KOPT-K1 (cell line): ENCODE measurements at regions not wholly inside any gene's neighbourhood (a gene's known extent, or its start where the extent isn't known, plus 50 kb on each side); places are given as distances from the start of the nearest gene placed in this dataset.

Experiments
- H3K27ac ChIP-seq: fragments of 200-600 bp; sonication (generic); 2 replicates; pipeline ENCODE4 v1.5.1; 2016; ENCODE audit warnings: antibody characterized with exemption, mild to moderate bottlenecking, low read depth, low read length; ENCODE audit not compliant: poor library complexity, severe bottlenecking
- H3K36me3 ChIP-seq: fragments of 200-600 bp; sonication (generic); 2 replicates; pipeline ENCODE4 v1.5.1; 2017; ENCODE audit warnings: antibody characterized with exemption, mild to moderate bottlenecking, low read length, moderate library complexity; ENCODE audit not compliant: insufficient read depth
- H3K9me3 ChIP-seq: fragments of 200-600 bp; sonication (generic); 2 replicates; pipeline ENCODE4 v1.5.1; 2017; ENCODE audit warnings: antibody characterized with exemption, low read length, mild to moderate bottlenecking; ENCODE audit not compliant: insufficient read depth, poor library complexity, severe bottlenecking

- H3K36me3 ChIP-seq, result no peaks in the 10 kb centered on the region
- H3K9me3 ChIP-seq, result no peaks in the 10 kb centered on the region
- H3K27ac ChIP-seq, result no peak overlapping the region
These were observed 211.8 kb upstream of the RND3 start for GRCh38 chr2:150699218-150699617.

GRCh38 chr2:150698016-150698661, 210.7 kb upstream of the RND3 start:
- no peak overlapping the region for H3K27ac ChIP-seq
- H3K9me3 ChIP-seq, result no peaks in the 10 kb centered on the region
- no peaks in the 10 kb centered on the region for H3K36me3 ChIP-seq

- H3K9me3 ChIP-seq, result no peaks in the 10 kb centered on the region
- H3K36me3 ChIP-seq, result no peaks in the 10 kb centered on the region
- no peak overlapping the region for H3K27ac ChIP-seq
These were observed 210.1 kb upstream of the RND3 start for GRCh38 chr2:150697596-150697995.

- H3K27ac ChIP-seq, result no peak overlapping the region
- no peaks in the 10 kb centered on the region for H3K36me3 ChIP-seq
- H3K9me3 ChIP-seq, result no peaks in the 10 kb centered on the region
These were observed 208.1 kb upstream of the RND3 start for GRCh38 chr2:150695451-150696135.

GRCh38 chr2:150693556-150693955, 206.1 kb upstream of the RND3 start:
- Histone ChIP-seq H3K9me3 (no peaks in the 10 kb centered on the region), H3K36me3 (no peaks in the 10 kb centered on the region), H3K27ac (no peak overlapping the region)

GRCh38 chr2:150690870-150691269, 203.4 kb upstream of the RND3 start:
- Histone ChIP-seq H3K9me3 (no peaks in the 10 kb centered on the region), H3K27ac (no peak overlapping the region), H3K36me3 (no peaks in the 10 kb centered on the region)

- Histone ChIP-seq H3K36me3 (no peaks in the 10 kb centered on the region), H3K9me3 (no peaks in the 10 kb centered on the region), H3K27ac (no peak overlapping the region)
These were observed 202.8 kb upstream of the RND3 start for GRCh38 chr2:150690261-150690660.

GRCh38 chr2:150689590-150689989, 202.1 kb upstream of the RND3 start:
- no peaks in the 10 kb centered on the region for H3K9me3 ChIP-seq
- no peaks in the 10 kb centered on the region for H3K36me3 ChIP-seq
- no peak overlapping the region for H3K27ac ChIP-seq

- Histone ChIP-seq H3K27ac (no peak overlapping the region), H3K9me3 (no peaks in the 10 kb centered on the region), H3K36me3 (no peaks in the 10 kb centered on the region)
These were observed 200.5 kb upstream of the RND3 start for GRCh38 chr2:150688016-150688415.

- no peak overlapping the region for H3K27ac ChIP-seq
- no peaks in the 10 kb centered on the region for H3K36me3 ChIP-seq
- H3K9me3 ChIP-seq, result no peaks in the 10 kb centered on the region
These were observed 198.9 kb upstream of the RND3 start for GRCh38 chr2:150686391-150686790.

GRCh38 chr2:150681120-150681804, 193.8 kb upstream of the RND3 start:
- no peaks in the 10 kb centered on the region for H3K9me3 ChIP-seq
- no peaks in the 10 kb centered on the region for H3K36me3 ChIP-seq
- no peak overlapping the region for H3K27ac ChIP-seq

- no peaks in the 10 kb centered on the region for H3K9me3 ChIP-seq
- H3K27ac ChIP-seq, result no peak overlapping the region
- no peaks in the 10 kb centered on the region for H3K36me3 ChIP-seq
These were observed 192.1 kb upstream of the RND3 start for GRCh38 chr2:150679456-150680120.

GRCh38 chr2:150677551-150677950, 190.1 kb upstream of the RND3 start:
- no peaks in the 10 kb centered on the region for H3K9me3 ChIP-seq
- no peak overlapping the region for H3K27ac ChIP-seq
- H3K36me3 ChIP-seq, result no peaks in the 10 kb centered on the region

- Histone ChIP-seq H3K9me3 (no peaks in the 10 kb centered on the region), H3K27ac (no peak overlapping the region), H3K36me3 (no peaks in the 10 kb centered on the region)
These were observed 189.4 kb upstream of the RND3 start for GRCh38 chr2:150676747-150677383.

- H3K27ac ChIP-seq, result no peak overlapping the region
- H3K9me3 ChIP-seq, result no peaks in the 10 kb centered on the region
- H3K36me3 ChIP-seq, result no peaks in the 10 kb centered on the region
These were observed 188.3 kb upstream of the RND3 start for GRCh38 chr2:150675807-150676206.
